Myocyte (in vitro differentiated cells): ENCODE measurements at regions not wholly inside any gene's neighbourhood (a gene's known extent, or its start where the extent isn't known, plus 50 kb on each side); places are given as distances from the start of the nearest gene placed in this dataset.
"Not testable (repeated sequence)": the region's sequence is repeated elsewhere in the genome, so short reads cannot be mapped to it uniquely, and the experiment has no call there.

Experiments used
- DNase-seq: peaks from one replicate; pipeline ENCODE4 v3.0.0-alpha.2; 2012; ENCODE audit warnings: low read depth

- DNase-seq: peak; percentile 28
Measured at GRCh38 chr5:28473531-28474107, 1435.2 kb upstream of the CDH9 start.

- peak; percentile 3 for DNase-seq
Measured at GRCh38 chr5:28468166-28468565, 1429.8 kb upstream of the CDH9 start.

DNA sequence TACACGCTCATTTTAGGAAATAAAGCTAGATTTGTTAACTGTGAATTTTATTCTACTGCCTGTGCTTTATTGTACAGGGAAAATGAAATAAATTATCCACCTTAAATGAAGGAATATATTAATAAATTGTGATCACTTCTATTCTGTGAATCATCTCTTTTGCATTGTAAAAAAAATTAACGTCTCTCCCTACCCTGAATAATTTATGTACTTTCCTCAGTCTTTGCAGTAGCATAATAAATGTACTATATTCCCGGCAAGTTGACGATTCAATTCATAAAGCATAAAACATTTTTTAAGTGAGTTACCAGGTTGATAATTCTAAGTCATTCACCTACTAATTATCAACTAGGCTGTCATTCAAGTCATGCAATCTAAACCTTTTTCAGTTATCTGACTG lies 1425.3 kb upstream of the CDH9 start:
- no peak for DNase-seq

DNA sequence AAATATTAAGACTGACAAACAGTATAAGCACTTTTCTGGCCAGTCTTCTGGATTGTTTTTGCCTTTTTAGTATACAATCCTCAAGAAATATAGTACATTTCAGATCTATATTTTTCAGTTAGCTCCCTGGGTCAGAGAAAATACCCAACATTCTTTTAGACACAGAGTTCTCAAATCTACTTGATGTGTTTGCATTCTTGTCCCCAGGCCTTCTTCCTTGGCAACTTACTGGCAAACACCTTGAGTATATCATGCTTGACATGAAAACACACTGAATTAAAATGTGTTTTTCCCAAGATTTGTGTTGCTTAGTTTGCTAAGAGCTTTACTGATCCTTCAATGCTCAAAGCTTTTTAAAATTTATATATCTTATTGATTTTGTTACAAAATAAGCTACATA lies 1413.1 kb upstream of the CDH9 start:
- DNase-seq: no peak

DNA sequence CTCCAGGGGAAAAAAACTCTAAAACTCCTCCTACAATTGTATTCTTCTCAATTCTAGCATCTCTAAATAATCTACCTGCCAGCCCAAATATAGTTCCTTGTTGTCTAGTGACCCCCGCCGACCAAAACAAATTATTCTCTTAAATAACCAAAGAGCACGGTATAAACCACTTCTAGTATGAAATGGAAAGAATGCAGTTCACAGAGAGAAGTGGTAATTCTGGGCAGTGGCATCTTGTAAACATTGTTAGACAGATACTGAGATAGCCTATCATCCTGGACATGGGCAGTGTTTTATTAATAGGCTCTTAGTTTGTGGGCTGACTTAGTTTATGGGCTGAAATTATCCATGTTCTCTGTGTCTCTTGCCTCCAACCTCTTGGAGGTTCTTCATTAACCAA lies 1412.6 kb upstream of the CDH9 start:
- DNase-seq: no peak

DNA sequence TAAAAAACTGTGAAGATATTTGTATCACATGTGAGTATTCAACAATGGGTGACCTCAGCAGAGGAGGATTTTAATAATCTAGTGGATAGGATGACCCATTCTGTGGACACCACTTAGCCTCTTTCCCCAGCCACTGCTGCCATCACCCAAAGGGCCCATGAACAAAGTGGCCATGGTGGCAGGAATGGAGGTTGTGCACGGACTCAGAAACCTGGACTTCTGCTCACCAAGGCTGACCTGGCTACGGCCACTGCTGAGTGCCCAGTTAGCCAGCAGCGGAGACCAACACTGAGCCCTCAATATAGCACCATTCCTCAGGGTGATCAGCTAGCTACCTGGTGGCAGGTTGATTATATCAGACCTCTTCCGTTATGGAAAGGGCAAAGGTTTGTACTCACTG lies 1410.4 kb upstream of the CDH9 start:
- no peak for DNase-seq

- DNase-seq: no peak
Measured at GRCh38 chr5:28430565-28431178, 1392.3 kb upstream of the CDH9 start.

DNA sequence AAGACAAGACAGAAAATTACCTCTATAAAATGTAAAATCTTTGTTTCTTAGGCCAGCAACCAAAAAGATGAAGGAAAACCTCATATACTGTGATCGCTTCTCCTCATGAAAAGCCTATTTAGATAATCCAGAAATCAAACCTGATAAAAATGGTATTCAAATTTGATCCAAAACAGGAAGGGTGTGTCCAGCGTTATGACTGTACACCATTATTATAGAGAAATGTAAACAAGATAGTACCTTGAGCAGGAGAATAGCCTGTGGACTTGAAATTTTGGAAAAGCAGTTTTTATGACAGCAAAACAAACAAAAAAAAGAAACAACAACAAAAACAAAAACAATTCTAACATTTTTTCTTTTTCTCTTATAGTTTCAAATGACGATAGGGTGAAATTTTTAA lies 1382.8 kb upstream of the CDH9 start:
- DNase-seq: no peak

DNA sequence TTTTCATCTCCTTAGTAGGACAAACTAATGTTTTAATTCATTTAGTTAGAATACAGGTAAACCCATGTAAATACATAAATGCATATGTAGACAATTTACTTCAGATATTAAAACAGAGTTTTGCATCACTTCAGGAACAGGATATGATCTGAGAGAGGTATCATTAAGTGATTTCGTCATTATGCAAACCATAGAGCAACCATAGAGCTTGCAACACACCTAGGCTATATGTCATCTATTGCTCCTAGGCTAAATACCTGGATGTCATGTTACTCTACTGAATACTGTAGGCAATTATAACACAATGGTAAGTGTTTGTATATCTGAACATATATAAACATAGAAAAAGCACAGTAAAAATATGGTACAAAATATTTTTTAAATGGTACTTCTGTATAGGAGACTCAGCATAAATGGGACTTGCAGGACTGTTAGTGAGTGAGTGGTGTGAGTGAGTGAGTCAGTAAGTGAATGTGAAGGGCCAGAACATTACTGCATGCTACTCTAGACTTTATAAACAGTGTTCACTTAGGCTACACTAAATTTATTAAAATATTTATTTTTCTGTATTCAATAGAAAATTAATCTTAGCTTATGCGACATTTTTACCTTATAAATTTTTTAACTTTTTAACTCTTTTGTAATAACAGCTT lies 1377.5 kb upstream of the CDH9 start:
- DNase-seq: no peak

DNA sequence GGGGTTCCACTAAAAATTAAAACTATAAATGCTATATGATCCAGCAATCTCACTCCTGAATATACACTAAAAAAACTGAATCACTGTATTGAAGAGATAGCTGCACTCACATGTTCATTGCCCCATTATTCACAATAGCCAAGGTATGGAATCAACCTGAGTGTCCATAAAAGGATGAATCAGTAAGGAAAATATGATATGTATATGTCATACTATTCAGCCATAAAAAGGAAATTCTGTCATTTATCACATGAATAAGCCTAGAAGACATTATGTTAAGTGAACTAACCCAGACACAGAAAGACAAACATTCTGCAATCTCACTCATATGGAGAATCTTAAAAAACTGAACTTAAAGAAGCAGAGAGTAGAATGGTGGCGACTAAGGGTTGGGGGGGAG lies 1376.2 kb upstream of the CDH9 start:
- DNase-seq: no peak

- DNase-seq: no peak
Measured at GRCh38 chr5:28408651-28409050, 1370.3 kb upstream of the CDH9 start.

- DNase-seq: peak; percentile 72
Measured at GRCh38 chr5:28408186-28408585, 1369.8 kb upstream of the CDH9 start.

DNA sequence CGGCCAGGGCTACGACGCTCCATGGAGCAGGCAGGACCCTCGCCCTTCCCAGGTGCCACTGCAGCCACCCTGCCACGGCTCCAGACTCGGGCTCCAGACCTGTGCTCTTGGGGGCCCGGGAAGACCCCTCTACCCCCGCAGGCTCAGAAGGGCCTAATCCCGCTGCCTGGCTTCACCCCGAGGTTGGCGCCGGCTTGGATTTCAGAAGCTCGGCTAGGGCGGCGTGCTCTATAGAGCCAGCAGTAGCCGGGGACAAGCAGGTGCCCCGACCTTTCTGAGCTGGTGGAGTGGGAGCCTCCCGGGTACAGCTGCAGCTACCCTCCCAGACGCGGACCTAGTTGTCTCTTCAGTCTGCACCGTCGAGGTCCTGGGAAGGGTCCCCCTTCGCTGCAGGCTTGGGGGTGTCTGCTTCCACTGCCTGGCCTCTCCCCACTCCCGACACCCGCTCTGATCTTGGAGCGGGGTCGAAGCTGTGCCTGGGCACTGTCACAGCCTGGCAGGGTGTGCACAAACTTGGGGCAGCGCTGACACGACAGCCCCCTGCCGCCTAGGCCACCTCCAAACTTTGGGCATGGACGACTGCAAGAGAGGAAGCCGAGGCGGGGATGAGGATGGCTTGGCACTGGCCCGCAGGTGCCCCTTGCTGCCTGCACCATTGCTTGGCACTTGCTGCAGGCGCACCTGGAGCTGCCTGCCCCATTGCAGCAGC lies 1366.1 kb upstream of the CDH9 start:
- DNase-seq: no peak

DNA sequence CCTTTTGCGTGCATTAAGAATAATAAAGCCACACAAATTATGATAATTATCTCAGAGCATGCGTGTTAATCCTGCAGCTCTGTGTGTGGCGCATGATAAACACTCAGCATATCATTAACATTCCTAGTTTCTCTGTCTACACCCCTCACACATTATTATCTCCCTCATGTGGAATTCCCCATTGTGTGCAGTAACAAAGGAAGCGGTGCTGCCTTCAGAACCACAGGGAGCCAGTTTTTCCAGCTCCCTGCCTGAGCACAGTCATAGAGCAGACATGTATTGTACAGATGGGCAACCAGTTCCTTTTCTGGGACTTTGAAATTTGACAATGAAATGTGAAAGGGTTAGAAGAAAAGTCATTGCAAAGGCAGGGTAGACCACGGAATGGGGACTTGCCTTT lies 1365.5 kb upstream of the CDH9 start:
- no peak for DNase-seq

DNA sequence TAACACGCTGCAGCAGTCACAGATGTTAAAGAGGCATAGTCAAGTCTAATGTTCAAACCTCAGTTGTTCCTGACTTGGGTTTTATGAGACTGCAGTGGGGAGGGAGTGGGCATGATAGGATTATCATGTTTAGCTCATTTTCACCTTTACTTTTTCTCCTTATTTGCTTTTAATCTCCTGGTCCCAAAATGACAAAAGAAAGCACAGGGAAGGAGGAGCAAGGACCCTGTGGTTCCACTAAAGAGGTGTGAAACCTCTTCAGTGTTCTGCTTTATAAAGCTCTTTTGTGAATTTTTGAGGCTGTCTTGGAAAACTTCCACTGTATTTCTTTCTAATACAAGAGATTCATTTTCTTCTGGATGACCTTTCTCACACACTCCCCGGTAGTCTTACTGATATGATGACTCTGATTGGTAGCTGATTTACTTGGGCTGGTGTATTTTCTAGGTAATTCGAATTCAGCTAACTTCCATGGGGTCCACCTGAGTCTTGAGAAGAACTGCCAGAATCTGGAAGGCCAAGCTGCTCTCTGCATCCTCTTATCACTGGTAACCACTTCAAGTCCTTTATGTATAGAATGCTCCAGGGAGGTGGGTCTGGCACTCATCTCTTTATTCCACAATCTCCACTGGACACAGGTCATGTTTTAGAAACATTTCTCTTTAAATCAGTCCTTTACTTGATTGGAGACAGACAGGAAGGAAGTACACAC lies 1364.4 kb upstream of the CDH9 start:
- DNase-seq: no peak

DNA sequence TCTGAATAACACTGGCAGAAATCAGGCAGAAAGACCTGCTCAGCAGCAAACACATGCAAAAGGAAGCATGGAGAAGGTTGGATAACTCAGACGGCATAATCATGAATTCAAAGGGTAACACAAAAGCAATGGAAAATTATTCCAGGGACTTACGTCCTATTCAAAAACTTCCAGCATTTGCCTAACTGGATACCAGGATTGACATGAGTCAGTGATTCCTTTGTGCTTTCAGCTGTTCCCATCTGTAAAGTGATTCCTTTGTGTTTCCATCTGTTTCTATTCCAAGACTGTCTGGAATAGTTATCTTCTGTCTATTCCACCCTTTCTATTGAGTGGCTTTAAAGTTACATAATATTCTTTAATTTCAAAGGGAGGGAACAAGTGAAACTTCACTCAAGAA lies 1361.7 kb upstream of the CDH9 start:
- DNase-seq: peak; percentile 92

DNA sequence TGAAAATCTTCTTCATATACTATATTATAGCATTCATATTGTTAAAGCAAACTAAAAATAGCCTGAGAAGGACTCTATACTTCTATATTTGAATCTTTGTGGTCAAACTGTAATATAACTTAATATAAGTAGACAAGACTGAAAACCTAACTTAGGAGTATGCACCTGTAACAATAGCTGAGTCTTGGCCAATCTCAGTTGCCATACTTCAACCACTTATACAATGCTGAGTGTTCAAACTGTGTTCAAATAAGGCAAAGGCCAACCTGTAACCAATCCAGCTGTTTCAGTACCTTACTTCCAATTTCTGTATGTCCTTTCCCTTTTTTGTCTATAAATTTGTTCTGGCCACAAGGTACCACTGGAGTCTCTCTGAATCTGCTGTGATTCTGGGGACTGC lies 1360.8 kb upstream of the CDH9 start:
- no peak for DNase-seq

- DNase-seq: no peak
Measured at GRCh38 chr5:28398185-28398584, 1359.8 kb upstream of the CDH9 start.

- DNase-seq: peak; percentile 51
Measured at GRCh38 chr5:28397502-28397941, 1359.1 kb upstream of the CDH9 start.

- no peak for DNase-seq
Measured at GRCh38 chr5:28391277-28391676, 1352.9 kb upstream of the CDH9 start.

GRCh38 chr5:28390341-28390740 lies 1352.0 kb upstream of the CDH9 start:
- no peak for DNase-seq

DNA sequence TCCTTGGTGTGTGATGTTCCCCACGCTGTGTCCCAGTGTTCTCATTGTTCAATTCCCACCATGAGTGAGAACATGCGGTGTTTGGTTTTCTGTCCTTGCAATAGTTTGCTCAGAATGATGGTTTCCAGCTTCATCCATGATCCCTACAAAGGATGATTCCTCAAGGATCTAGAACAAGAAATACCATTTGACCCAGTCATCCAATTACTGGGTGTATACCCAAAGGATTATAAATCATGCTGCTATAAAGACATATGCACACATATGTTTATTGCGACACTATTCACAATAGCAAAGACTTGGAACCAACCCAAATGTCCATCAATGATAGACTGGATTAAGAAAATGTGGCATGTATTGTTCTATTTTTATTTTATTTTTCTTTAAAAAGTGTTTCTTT lies 1351.3 kb upstream of the CDH9 start:
- not testable (repeated sequence) for DNase-seq
